Retinal pigment epithelial cell (primary cell): ENCODE measurements at regions not wholly inside any gene's neighbourhood (a gene's known extent, or its start where the extent isn't known, plus 50 kb on each side); places are given as distances from the start of the nearest gene placed in this dataset.

Source experiments
- DNase-seq: peaks from one replicate; pipeline ENCODE4 v3.0.0-alpha.2; 2010; ENCODE audit warnings: low read depth
- H3K4me3 ChIP-seq: 2 replicates; pipeline ENCODE4 v1.5.1; 2011; ENCODE audit warnings: mild to moderate bottlenecking, low read length, control low read depth, moderate library complexity
- TF ChIP-seq, protein P1 (sequence below): conservative IDR thresholded peaks from 2 replicates; pipeline ENCODE4 v1.5.1; 2011; ENCODE audit warnings: low read depth, low read length, control low read depth, inconsistent platforms

DNA sequence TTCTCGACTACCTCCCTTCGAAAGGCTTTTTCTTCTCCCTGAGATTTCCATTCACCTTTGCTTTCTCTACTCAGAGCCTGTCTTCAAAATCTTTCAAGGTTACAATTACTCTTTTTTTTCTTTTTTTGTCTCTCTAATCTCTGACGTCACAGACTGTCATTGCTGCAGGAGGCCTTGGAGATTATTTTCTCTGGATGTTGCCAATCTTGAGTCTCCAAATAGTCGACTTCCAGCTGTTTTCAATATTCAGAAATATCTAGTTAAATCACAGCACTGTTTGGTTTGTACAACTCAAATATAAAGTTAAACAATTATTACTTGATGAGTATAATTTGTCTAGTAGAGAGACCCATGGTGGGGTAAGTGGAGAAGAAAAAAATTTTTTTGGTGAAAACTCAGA lies 359.0 kb upstream of the BOD1L1 start:
- DNase-seq = no peak
- TF ChIP-seq, protein P1, sequence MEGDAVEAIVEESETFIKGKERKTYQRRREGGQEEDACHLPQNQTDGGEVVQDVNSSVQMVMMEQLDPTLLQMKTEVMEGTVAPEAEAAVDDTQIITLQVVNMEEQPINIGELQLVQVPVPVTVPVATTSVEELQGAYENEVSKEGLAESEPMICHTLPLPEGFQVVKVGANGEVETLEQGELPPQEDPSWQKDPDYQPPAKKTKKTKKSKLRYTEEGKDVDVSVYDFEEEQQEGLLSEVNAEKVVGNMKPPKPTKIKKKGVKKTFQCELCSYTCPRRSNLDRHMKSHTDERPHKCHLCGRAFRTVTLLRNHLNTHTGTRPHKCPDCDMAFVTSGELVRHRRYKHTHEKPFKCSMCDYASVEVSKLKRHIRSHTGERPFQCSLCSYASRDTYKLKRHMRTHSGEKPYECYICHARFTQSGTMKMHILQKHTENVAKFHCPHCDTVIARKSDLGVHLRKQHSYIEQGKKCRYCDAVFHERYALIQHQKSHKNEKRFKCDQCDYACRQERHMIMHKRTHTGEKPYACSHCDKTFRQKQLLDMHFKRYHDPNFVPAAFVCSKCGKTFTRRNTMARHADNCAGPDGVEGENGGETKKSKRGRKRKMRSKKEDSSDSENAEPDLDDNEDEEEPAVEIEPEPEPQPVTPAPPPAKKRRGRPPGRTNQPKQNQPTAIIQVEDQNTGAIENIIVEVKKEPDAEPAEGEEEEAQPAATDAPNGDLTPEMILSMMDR = no peak
- no peak overlapping the region for H3K4me3 ChIP-seq

DNA sequence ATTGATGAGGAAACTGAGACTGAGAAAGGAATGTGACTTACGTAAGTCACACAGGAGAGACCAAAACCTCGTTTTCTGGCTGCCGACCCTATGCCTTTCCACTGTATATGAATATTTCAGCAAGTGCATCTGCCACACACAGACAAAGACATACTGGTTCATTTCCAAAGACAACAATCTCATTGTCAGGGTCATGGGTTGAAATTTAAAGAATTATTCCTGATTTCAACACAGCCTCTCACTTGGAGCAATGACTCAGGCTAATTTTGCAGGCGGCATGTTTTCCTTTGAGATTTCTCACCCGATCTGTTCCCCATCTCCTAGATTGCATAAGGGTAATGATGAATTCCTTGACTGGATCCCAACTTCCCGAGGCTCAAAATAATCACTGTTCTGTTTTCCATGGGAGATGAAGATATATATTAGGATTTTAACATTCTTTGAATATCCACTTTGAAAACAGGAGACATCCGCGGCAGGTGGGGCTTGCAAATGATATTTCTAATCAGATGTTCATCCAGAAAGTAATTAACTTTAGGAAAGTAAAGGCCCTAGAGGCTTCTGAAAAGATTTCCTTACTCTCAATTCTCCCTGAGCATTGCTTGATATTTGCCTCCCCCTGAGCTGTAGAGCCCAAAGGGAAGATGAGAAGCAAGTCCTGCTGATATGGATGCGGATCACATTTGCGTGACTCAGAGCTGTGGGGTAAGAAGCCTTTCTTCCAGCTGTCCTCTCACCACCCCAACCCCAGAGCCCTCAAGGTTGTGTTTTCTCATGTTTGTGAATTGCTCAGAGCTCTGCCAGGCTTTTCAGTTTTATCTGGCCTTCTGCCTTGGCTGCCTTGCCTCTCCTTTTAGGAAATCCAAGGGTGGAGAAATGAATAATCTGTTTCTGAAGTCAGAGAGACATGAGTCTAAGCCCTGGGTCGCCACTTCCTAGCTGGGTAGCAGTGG lies 361.1 kb upstream of the BOD1L1 start:
- no peak for DNase-seq
- no peak overlapping the region for H3K4me3 ChIP-seq
- TF ChIP-seq, protein P1 = no peak

DNA sequence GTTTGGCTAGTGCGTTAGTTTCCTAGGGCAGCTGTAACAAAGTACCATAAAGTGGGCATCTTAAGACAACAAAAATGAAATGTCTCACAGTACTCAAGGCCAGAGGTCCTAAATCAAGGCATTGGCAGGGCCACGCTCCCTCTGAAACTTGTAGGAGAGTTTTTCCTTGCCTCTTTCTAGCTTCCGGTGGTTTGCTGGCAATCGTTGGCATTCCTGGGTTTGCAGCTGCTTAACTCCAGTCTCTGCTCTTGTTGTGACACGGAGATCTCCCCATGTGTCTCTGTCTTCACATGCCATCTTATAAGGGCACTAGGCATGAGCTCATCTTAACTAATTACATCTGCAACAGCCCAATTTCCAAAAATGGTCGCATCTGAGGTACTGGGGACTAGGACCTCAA lies 362.0 kb upstream of the BOD1L1 start:
- TF ChIP-seq, protein P1 = no peak
- no peak for DNase-seq
- no peak overlapping the region for H3K4me3 ChIP-seq

DNA sequence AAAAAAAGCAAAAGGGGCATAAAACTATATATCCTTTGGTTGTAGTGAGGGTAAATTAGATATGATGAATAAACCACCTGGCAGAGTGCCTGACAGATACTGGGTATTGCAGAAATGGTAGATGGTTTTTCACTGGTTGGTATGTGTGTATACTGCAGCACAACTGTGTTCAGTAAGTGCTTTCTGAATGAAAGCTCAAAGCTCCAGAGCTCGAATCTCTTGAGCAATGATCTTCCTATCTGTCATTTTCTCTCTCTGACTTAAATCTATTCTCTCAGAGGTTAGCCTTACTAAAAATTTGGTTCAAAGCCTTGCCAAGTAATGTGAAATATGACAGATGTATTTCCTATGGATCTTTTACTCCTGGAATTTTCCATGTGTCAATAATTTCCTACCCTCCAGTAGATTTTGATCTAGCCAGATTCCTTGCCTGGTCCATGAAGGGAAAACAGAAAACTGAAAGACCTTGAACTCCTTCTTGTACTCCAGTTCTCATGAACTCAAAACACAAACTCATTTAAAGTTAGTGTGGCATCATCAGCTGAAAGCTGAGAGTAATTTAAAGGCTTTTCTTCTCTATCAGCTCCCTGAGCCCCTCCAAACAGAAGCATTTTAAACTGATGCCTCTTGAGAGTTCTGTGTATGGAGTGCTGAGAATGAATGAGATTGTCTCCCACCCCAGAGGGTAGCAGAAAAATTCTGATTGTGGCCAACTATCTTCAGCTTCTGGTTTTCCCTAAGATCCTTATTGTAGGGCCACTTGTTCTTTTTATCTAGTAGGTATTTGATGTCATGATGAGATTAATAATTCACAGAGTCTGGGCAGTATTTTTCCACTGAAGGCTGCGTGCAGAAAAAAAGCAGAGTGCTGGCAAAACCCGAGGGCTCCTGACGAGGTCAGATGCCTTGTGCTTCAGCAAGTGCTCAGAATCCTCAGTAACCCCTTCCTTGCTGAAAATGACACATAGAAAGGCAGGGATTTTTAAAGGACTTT lies 363.4 kb upstream of the BOD1L1 start:
- TF ChIP-seq, protein P1 = no peak
- no peak overlapping the region for H3K4me3 ChIP-seq
- DNase-seq = peak; percentile 52

DNA sequence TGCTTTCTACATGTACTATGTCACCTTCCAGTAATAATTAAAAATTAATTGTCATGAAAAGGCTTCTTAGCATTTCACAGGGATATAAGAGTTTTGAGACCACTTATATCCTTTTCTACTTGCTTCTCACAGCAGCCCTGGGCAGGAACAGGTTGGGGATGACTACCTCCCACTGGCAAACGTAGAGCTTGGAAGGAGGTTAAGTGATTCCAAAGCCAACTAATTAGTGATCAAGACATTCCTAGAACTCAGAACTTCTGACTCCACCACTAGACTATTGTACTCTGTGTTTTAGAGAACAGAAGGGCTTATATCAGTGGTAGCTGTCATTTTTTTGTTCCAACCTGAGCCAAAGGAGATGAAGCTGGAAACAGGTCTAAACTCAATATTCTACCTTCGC lies 364.5 kb upstream of the BOD1L1 start:
- H3K4me3 ChIP-seq = no peak overlapping the region
- DNase-seq = no peak
- TF ChIP-seq, protein P1 = no peak

DNA sequence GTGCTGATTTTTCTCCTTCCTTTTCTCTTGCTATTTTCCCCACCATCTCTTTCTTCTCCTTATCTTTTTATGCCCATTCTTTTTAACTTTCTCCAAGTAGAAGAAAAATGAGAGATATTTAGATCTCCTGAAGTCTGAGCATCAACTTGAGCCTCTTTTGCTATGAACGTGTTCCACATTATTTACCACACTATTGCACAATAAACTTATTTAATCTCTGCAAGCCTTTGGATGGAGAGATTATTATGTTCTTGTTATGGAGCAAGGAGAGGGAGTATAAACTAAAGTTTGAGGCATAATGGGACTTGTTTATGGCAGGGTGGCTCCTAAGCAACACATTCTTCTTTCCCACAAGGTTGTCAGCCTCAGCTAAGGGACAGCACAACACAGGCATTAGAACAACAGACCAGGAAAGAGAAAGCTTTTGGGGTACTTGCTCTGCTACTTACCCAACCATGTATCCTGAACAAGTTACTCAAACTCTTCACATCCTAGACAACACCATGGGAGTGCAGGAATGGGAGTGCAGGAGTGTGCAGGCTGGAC lies 365.5 kb upstream of the BOD1L1 start:
- TF ChIP-seq, protein P1 = no peak
- no peak for DNase-seq
- no peak overlapping the region for H3K4me3 ChIP-seq
